GM12865 (cell line): ENCODE measurements at regions not wholly inside any gene's neighbourhood (a gene's known extent, or its start where the extent isn't known, plus 50 kb on each side); places are given as distances from the start of the nearest gene placed in this dataset.
"Not testable (repeated sequence)": the region's sequence is repeated elsewhere in the genome, so short reads cannot be mapped to it uniquely, and the experiment has no call there.

ENCODE experiments used
- DNase-seq: peaks from one replicate; pipeline ENCODE4 v3.0.0; 2010; ENCODE audit warnings: low read depth
- H3K4me3 ChIP-seq: 2 replicates; pipeline ENCODE4 v1.5.1; 2011; ENCODE audit warnings: mild to moderate bottlenecking, low read depth, low read length, control low read depth
- TF ChIP-seq, protein P1 (sequence below): IDR thresholded peaks from 2 replicates; pipeline ENCODE4 v1.5.1; 2011; ENCODE audit warnings: low read length, control low read depth, low read depth, inconsistent platforms; ENCODE audit not compliant: insufficient read depth; ENCODE audit errors: missing control alignments

DNA sequence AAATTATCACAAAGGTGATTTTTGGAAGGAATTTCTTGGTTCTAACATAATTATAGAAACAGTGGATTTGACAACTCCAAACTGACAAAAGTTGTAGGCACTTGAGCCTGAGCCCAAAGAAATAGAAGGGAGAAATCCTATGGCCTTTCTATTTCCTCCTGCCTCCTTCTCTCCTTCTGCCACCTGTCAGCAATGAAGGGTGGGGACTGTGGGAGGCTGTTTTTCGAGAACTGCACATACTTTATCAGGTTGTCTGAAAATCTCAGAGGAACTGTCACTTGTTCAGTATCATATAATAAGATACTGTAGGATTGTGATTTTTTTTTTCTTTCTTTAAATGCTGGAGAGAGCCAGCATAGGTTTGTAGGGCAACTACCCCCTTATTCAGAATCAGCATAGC lies 187.9 kb upstream of the SESN3 start:
- no peak overlapping the region for H3K4me3 ChIP-seq
- TF ChIP-seq, protein P1, sequence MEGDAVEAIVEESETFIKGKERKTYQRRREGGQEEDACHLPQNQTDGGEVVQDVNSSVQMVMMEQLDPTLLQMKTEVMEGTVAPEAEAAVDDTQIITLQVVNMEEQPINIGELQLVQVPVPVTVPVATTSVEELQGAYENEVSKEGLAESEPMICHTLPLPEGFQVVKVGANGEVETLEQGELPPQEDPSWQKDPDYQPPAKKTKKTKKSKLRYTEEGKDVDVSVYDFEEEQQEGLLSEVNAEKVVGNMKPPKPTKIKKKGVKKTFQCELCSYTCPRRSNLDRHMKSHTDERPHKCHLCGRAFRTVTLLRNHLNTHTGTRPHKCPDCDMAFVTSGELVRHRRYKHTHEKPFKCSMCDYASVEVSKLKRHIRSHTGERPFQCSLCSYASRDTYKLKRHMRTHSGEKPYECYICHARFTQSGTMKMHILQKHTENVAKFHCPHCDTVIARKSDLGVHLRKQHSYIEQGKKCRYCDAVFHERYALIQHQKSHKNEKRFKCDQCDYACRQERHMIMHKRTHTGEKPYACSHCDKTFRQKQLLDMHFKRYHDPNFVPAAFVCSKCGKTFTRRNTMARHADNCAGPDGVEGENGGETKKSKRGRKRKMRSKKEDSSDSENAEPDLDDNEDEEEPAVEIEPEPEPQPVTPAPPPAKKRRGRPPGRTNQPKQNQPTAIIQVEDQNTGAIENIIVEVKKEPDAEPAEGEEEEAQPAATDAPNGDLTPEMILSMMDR: no peak
- DNase-seq: no peak

DNA sequence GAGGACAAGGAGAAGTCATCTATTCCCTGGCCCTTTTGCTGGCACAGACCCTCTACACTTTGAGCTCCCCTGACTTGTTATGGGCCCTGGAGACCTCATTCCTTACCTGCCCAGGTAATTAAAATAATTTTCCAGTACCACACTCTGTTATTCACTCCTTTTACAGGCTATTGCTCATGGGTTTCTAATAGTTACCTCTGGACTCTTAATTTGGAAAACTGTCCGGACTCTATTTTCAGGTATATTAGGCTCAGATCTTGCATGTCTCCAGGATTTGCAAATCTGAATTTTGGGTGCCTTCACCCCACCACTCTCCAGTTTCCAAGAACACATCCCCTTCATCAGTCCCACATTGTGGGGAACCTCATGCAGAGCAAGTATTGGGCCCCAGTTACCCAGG lies 186.8 kb upstream of the SESN3 start:
- TF ChIP-seq, protein P1: no peak
- no peak for DNase-seq
- no peak overlapping the region for H3K4me3 ChIP-seq

DNA sequence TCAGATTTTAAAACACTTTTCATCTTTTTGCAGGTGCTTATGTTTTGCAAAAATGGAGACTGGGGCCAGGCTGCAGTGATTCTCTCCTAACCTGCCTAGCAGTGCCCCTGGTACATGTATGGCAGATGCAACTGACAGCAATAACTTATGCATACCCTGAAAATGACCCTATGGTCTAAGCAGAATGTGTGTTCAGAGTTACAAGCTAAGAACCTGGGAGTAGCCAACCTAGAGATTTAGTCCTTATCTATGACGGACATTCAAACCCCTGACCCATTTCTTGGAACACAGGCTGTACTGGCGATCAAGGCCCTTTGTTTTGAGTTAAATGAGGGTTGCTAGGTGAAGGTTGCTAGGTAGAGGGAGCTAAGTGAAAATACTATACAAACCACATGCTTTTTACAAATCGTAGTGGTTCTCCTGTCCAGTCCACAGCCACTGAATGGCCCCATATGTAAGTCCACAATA lies 184.9 kb upstream of the SESN3 start:
- no peak for DNase-seq
- H3K4me3 ChIP-seq: no peak overlapping the region
- TF ChIP-seq, protein P1: no peak

DNA sequence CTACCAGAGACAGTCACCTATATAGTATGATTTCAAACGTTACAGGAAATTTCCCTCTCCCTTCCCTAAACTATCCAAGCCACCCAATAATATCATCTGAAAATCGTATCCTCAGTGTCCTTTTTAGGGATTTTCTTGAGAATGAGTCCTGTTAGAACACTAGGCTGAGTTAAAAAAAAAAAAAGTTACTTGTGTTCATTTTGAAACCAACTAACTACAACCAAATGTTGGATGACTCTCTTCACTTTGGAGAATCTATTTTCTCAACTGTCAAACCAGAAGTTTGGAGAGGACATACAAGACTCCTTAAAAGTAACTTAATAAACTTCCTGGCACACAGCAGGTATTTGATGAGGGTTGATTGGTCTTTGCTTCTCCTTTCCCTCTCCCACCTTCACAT lies 183.2 kb upstream of the SESN3 start:
- no peak for DNase-seq
- TF ChIP-seq, protein P1: no peak
- H3K4me3 ChIP-seq: no peak overlapping the region

DNA sequence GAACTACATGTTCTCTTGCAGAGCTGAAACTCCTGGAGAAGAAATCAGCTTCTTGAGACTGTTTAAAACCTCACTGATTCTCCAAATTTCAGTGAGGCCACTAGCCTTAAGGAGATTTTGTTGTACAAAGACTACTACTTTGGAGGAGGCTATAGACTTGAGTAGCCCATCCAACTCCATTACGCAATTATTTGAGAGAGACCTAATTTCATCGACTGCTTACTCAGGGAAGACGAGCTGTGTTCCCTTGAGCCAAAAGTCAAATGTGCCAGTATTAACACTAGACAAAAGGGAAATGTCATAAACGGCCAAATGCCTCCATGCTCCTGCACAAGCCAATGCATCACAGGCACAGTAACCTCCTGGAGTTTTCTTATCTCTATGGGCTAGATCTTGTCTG lies 182.8 kb upstream of the SESN3 start:
- H3K4me3 ChIP-seq: no peak overlapping the region
- TF ChIP-seq, protein P1: no peak
- DNase-seq: no peak

DNA sequence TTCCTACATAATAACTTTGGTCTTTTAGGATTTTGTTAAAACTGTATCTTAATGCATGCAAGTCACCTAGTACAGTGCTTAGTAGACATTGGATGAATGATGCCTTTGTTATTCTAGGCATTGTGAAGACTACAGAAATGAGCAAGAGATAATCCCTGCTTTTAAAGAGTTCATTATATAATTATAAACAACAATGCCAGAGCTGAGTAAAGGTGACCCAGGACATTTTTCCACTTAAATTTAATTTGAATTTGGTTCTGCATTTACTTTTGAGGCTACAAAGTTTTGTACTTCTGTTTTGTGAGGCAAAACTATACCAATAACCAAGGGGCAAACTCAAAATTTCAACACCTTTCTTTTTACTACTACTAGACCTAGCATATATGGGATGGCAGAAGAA lies 182.0 kb upstream of the SESN3 start:
- TF ChIP-seq, protein P1: no peak
- H3K4me3 ChIP-seq: no peak overlapping the region
- DNase-seq: no peak

DNA sequence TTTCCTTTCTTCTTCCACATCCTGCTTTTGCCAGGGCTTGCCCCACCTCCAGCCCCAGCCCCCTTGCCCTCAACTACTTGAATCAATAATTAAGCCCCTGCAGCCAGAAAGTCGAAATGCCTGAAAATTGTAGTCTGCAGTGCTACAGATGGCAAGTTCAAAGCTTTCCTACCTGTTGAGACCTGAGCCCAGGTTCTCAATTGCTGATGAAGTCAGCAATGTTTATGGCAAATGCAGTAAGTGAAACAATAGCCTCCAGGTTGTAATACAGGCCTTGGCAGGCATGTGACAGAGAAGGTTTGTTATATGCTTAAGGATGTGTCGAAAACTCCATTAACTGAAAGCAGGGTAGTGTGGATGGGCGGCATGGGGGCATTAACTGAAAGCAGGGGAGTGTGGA lies 181.1 kb upstream of the SESN3 start:
- TF ChIP-seq, protein P1: no peak
- DNase-seq: no peak
- no peak overlapping the region for H3K4me3 ChIP-seq

DNA sequence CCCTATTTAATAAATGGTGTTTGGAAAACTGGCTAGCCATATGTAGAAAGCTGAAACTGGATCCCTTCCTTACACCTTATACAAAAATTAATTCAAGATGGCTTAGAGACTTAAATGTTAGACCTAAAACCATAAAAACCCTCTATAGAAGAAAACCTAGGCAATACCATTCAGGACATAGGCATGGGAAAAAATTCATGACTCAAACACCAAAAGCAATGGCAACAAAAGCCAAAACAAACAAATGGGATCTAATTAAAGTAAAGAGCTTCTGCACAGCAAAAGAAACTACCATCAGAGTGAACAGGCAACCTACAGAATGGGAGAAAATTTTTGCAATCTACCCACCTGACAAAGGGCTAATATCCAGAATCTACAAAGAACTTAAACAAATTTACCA lies 179.7 kb upstream of the SESN3 start:
- DNase-seq, H3K4me3 ChIP-seq: not testable (repeated sequence)
